ENCODE measurements at regions not wholly inside any gene's neighbourhood (a gene's known extent, or its start where the extent isn't known, plus 50 kb on each side); places are given as distances from the start of the nearest gene placed in this dataset.

GRCh38 chr12:41897593-41897992, 247.1 kb downstream of the GXYLT1 start:
- Histone ChIP-seq H3K23ac (ENCODE audit: low read length) (no peak overlapping the region), H4K91ac (ENCODE audit: low read depth, low read length) (no peak overlapping the region), H3K14ac (ENCODE audit: low read length) (no peak overlapping the region), H3K27me3 (ENCODE audit: insufficient read depth, low read length) (no peaks in the 10 kb centered on the region), H2AFZ (ENCODE audit: insufficient read depth, low read length, poor library complexity) (no peak overlapping the region), H4K8ac (ENCODE audit: low read depth, low read length) (no peak overlapping the region), H3K4me3 (ENCODE audit: low read depth, low read length) (no peak overlapping the region), H3K18ac (ENCODE audit: low read length) (no peak overlapping the region), H2BK12ac (ENCODE audit: low read length) (no peak overlapping the region), H2BK120ac (ENCODE audit: insufficient read depth, low read length, poor library complexity) (no peak overlapping the region), H3K36me3 (ENCODE audit: control insufficient read depth in 1 of 2, insufficient read depth in 2 of 2, low read length in 2 of 2) (no peaks in the 10 kb centered on the region), H3K79me2 (ENCODE audit: control insufficient read depth, insufficient read depth, low read length, poor library complexity) (no peaks in the 10 kb centered on the region), H3K27ac (ENCODE audit: low read depth, low read length) (no peak overlapping the region), H3K4me2 (ENCODE audit: low read length) (no peak overlapping the region), H3K4ac (ENCODE audit: low read depth, low read length) (no peak overlapping the region), H3K9ac (ENCODE audit: low read length) (no peak overlapping the region), H2AK5ac (ENCODE audit: low read length) (no peak overlapping the region), H4K12ac (ENCODE audit: low read depth, low read length) (no peak overlapping the region), H3K9me3 (ENCODE audit: insufficient read depth, low read depth, low read length) (no peaks in the 10 kb centered on the region), H2BK5ac (ENCODE audit: low read depth, low read length, poor library complexity) (no peak overlapping the region), H3K4me1 (ENCODE audit: control insufficient read depth in 1 of 2, insufficient read depth in 2 of 2, low read length in 2 of 2) (no peaks in the 10 kb centered on the region), H3K79me1 (ENCODE audit: low read length) (no peaks in the 10 kb centered on the region)
- no peak for DNase-seq
- WGBS (ENCODE audit: extremely low coverage, insufficient coverage, insufficient read length) = no CpG with 5 or more reads among the region's 1 CpG

GRCh38 chr12:41893491-41893890, 251.2 kb downstream of the GXYLT1 start:
- Histone ChIP-seq H3K18ac (ENCODE audit: low read length) (no peak overlapping the region), H3K9me3 (ENCODE audit: insufficient read depth, low read depth, low read length) (no peaks in the 10 kb centered on the region), H3K36me3 (ENCODE audit: control insufficient read depth in 1 of 2, insufficient read depth in 2 of 2, low read length in 2 of 2) (no peaks in the 10 kb centered on the region), H3K4me2 (ENCODE audit: low read length) (no peak overlapping the region), H4K12ac (ENCODE audit: low read depth, low read length) (no peak overlapping the region), H3K79me2 (ENCODE audit: control insufficient read depth, insufficient read depth, low read length, poor library complexity) (no peaks in the 10 kb centered on the region), H3K4ac (ENCODE audit: low read depth, low read length) (no peak overlapping the region), H4K8ac (ENCODE audit: low read depth, low read length) (no peak overlapping the region), H2BK120ac (ENCODE audit: insufficient read depth, low read length, poor library complexity) (no peak overlapping the region), H3K4me1 (ENCODE audit: control insufficient read depth in 1 of 2, insufficient read depth in 2 of 2, low read length in 2 of 2) (no peaks in the 10 kb centered on the region), H2BK5ac (ENCODE audit: low read depth, low read length, poor library complexity) (no peak overlapping the region), H2BK12ac (ENCODE audit: low read length) (no peak overlapping the region), H3K4me3 (ENCODE audit: low read depth, low read length) (no peak overlapping the region), H3K27me3 (ENCODE audit: insufficient read depth, low read length) (no peaks in the 10 kb centered on the region), H3K79me1 (ENCODE audit: low read length) (no peaks in the 10 kb centered on the region), H2AK5ac (ENCODE audit: low read length) (no peak overlapping the region), H2AFZ (ENCODE audit: insufficient read depth, low read length, poor library complexity) (no peak overlapping the region), H3K9ac (ENCODE audit: low read length) (no peak overlapping the region), H3K23ac (ENCODE audit: low read length) (no peak overlapping the region), H3K27ac (ENCODE audit: low read depth, low read length) (no peak overlapping the region), H3K14ac (ENCODE audit: low read length) (no peak overlapping the region), H4K91ac (ENCODE audit: low read depth, low read length) (no peak overlapping the region)
- no CpG with 5 or more reads among the region's 3 CpGs for WGBS (ENCODE audit: extremely low coverage, insufficient coverage, insufficient read length)
- no peak for DNase-seq

GRCh38 chr12:41892302-41892701, 252.4 kb downstream of the GXYLT1 start:
- no peaks in the 10 kb centered on the region for H3K79me2 ChIP-seq (ENCODE audit: control insufficient read depth, insufficient read depth, low read length, poor library complexity)
- no peaks in the 10 kb centered on the region for H3K9me3 ChIP-seq (ENCODE audit: insufficient read depth, low read depth, low read length)
- H3K79me1 ChIP-seq (ENCODE audit: low read length) = no peaks in the 10 kb centered on the region
- H3K4me2 ChIP-seq (ENCODE audit: low read length) = no peak overlapping the region
- no peak overlapping the region for H2AFZ ChIP-seq (ENCODE audit: insufficient read depth, low read length, poor library complexity)
- WGBS (ENCODE audit: extremely low coverage, insufficient coverage, insufficient read length) = no CpG with 5 or more reads among the region's 3 CpGs
- no peaks in the 10 kb centered on the region for H3K36me3 ChIP-seq (ENCODE audit: control insufficient read depth in 1 of 2, insufficient read depth in 2 of 2, low read length in 2 of 2)
- H3K27ac ChIP-seq (ENCODE audit: low read depth, low read length) = no peak overlapping the region
- no peak overlapping the region for H3K9ac ChIP-seq (ENCODE audit: low read length)
- no peak for DNase-seq
- no peaks in the 10 kb centered on the region for H3K27me3 ChIP-seq (ENCODE audit: insufficient read depth, low read length)
- no peak overlapping the region for H4K91ac ChIP-seq (ENCODE audit: low read depth, low read length)
- no peak overlapping the region for H3K23ac ChIP-seq (ENCODE audit: low read length)
- H3K4me1 ChIP-seq (ENCODE audit: control insufficient read depth in 1 of 2, insufficient read depth in 2 of 2, low read length in 2 of 2) = no peaks in the 10 kb centered on the region
- no peak overlapping the region for H4K12ac ChIP-seq (ENCODE audit: low read depth, low read length)
- no peak overlapping the region for H2BK120ac ChIP-seq (ENCODE audit: insufficient read depth, low read length, poor library complexity)
- H3K14ac ChIP-seq (ENCODE audit: low read length) = no peak overlapping the region
- H2BK12ac ChIP-seq (ENCODE audit: low read length) = no peak overlapping the region
- H4K8ac ChIP-seq (ENCODE audit: low read depth, low read length) = no peak overlapping the region
- H2BK5ac ChIP-seq (ENCODE audit: low read depth, low read length, poor library complexity) = no peak overlapping the region
- no peak overlapping the region for H3K18ac ChIP-seq (ENCODE audit: low read length)
- H3K4ac ChIP-seq (ENCODE audit: low read depth, low read length) = no peak overlapping the region
- no peak overlapping the region for H2AK5ac ChIP-seq (ENCODE audit: low read length)
- no peak overlapping the region for H3K4me3 ChIP-seq (ENCODE audit: low read depth, low read length)

- Histone ChIP-seq H4K12ac (ENCODE audit: low read depth, low read length) (no peak overlapping the region), H3K23ac (ENCODE audit: low read length) (no peak overlapping the region), H3K18ac (ENCODE audit: low read length) (no peak overlapping the region), H2AK5ac (ENCODE audit: low read length) (no peak overlapping the region), H4K91ac (ENCODE audit: low read depth, low read length) (no peak overlapping the region), H3K9ac (ENCODE audit: low read length) (no peak overlapping the region), H3K36me3 (ENCODE audit: control insufficient read depth in 1 of 2, insufficient read depth in 2 of 2, low read length in 2 of 2) (no peaks in the 10 kb centered on the region), H3K9me3 (ENCODE audit: insufficient read depth, low read depth, low read length) (no peaks in the 10 kb centered on the region), H3K79me1 (ENCODE audit: low read length) (no peaks in the 10 kb centered on the region), H3K4me1 (ENCODE audit: control insufficient read depth in 1 of 2, insufficient read depth in 2 of 2, low read length in 2 of 2) (no peaks in the 10 kb centered on the region), H2BK5ac (ENCODE audit: low read depth, low read length, poor library complexity) (no peak overlapping the region), H2BK12ac (ENCODE audit: low read length) (no peak overlapping the region), H3K4ac (ENCODE audit: low read depth, low read length) (no peak overlapping the region), H3K27me3 (ENCODE audit: insufficient read depth, low read length) (no peaks in the 10 kb centered on the region), H3K79me2 (ENCODE audit: control insufficient read depth, insufficient read depth, low read length, poor library complexity) (no peaks in the 10 kb centered on the region), H2BK120ac (ENCODE audit: insufficient read depth, low read length, poor library complexity) (no peak overlapping the region), H3K4me3 (ENCODE audit: low read depth, low read length) (no peak overlapping the region), H3K14ac (ENCODE audit: low read length) (no peak overlapping the region), H4K8ac (ENCODE audit: low read depth, low read length) (no peak overlapping the region), H2AFZ (ENCODE audit: insufficient read depth, low read length, poor library complexity) (no peak overlapping the region), H3K27ac (ENCODE audit: low read depth, low read length) (no peak overlapping the region), H3K4me2 (ENCODE audit: low read length) (no peak overlapping the region)
- no CpG with 5 or more reads among the region's 3 CpGs for WGBS (ENCODE audit: extremely low coverage, insufficient coverage, insufficient read length)
- DNase-seq = no peak
These were observed 253.4 kb downstream of the GXYLT1 start for GRCh38 chr12:41891226-41891625.

GRCh38 chr12:41888285-41888684, 256.4 kb downstream of the GXYLT1 start:
- H2AFZ ChIP-seq (ENCODE audit: insufficient read depth, low read length, poor library complexity) = no peak overlapping the region
- no peaks in the 10 kb centered on the region for H3K9me3 ChIP-seq (ENCODE audit: insufficient read depth, low read depth, low read length)
- H4K12ac ChIP-seq (ENCODE audit: low read depth, low read length) = no peak overlapping the region
- H4K8ac ChIP-seq (ENCODE audit: low read depth, low read length) = no peak overlapping the region
- no peaks in the 10 kb centered on the region for H3K4me1 ChIP-seq (ENCODE audit: control insufficient read depth in 1 of 2, insufficient read depth in 2 of 2, low read length in 2 of 2)
- H3K4ac ChIP-seq (ENCODE audit: low read depth, low read length) = no peak overlapping the region
- H2BK5ac ChIP-seq (ENCODE audit: low read depth, low read length, poor library complexity) = no peak overlapping the region
- no peak for DNase-seq
- no peak overlapping the region for H3K23ac ChIP-seq (ENCODE audit: low read length)
- H4K91ac ChIP-seq (ENCODE audit: low read depth, low read length) = no peak overlapping the region
- no peaks in the 10 kb centered on the region for H3K36me3 ChIP-seq (ENCODE audit: control insufficient read depth in 1 of 2, insufficient read depth in 2 of 2, low read length in 2 of 2)
- no peak overlapping the region for H3K27ac ChIP-seq (ENCODE audit: low read depth, low read length)
- H3K14ac ChIP-seq (ENCODE audit: low read length) = no peak overlapping the region
- no peak overlapping the region for H3K4me3 ChIP-seq (ENCODE audit: low read depth, low read length)
- no peaks in the 10 kb centered on the region for H3K79me1 ChIP-seq (ENCODE audit: low read length)
- no peaks in the 10 kb centered on the region for H3K27me3 ChIP-seq (ENCODE audit: insufficient read depth, low read length)
- no peak overlapping the region for H2BK120ac ChIP-seq (ENCODE audit: insufficient read depth, low read length, poor library complexity)
- no peak overlapping the region for H3K18ac ChIP-seq (ENCODE audit: low read length)
- H2AK5ac ChIP-seq (ENCODE audit: low read length) = no peak overlapping the region
- no peak overlapping the region for H2BK12ac ChIP-seq (ENCODE audit: low read length)
- H3K79me2 ChIP-seq (ENCODE audit: control insufficient read depth, insufficient read depth, low read length, poor library complexity) = no peaks in the 10 kb centered on the region
- H3K9ac ChIP-seq (ENCODE audit: low read length) = no peak overlapping the region
- H3K4me2 ChIP-seq (ENCODE audit: low read length) = no peak overlapping the region

All from trophoblast cell (in vitro differentiated cells and primary cell).